Spleen (tissue), 7 donors: ENCODE measurements at regions not wholly inside any gene's neighbourhood (a gene's known extent, or its start where the extent isn't known, plus 50 kb on each side); places are given as distances from the start of the nearest gene placed in this dataset.

Experiments used
- POLR2A ChIP-seq, 3 donors: fragments of 450-650 bp; IDR thresholded peaks; one replicate each; pipeline ENCODE4 v1.5.1; 2017; ENCODE audit warnings: antibody characterized with exemption in 3 of 3, mild to moderate bottlenecking in 1 of 3
- TF ChIP-seq, protein P1 (sequence below), 11 experiments: fragments of 200-600 bp in 7 of 11; fragments of 450-650 bp in 4 of 11; sonication (generic) in 4 of 11; IDR thresholded peaks in 8 of 11; conservative IDR thresholded peaks in 3 of 11; 1 replicate in 7 of 11; 2 replicates in 4 of 11; pipeline versions ENCODE4 v1.4.0 to v1.8.0; 2016 to 2021; ENCODE audit warnings: antibody characterized with exemption in 11 of 11, inconsistent platforms in 4 of 11, mild to moderate bottlenecking in 1 of 11
- donor health status: DM: no; HTN: no; CAD: no; lungs with moderate emphysema.
- donor health status: DM: no; HTN: no; CAD: no.
- donor health status: DM: no; HTN: no; CAD: no.

DNA sequence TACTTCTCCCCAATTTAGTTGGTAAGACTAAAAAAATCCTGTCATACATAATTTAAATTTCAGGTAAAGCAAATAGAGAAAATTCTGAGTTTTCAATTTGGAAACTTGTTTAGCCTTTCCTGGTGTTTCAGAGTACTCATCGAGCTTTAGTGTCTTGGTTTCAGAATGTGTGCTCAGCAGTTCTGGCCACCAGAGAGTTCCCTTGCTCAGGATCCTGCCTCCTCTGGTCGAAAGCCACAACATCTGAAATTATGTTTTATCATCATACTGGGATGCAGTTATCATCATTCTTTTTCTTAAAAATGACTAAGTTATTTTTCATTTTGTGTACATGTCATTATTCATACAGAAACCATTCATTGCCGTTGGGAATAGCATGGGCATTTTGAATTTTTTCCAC is 263.2 kb upstream of the SPRY2 start:
- TF ChIP-seq POLR2A (IDR thresholded peaks at IDR 0.05) = no peak
- TF ChIP-seq, protein P1, sequence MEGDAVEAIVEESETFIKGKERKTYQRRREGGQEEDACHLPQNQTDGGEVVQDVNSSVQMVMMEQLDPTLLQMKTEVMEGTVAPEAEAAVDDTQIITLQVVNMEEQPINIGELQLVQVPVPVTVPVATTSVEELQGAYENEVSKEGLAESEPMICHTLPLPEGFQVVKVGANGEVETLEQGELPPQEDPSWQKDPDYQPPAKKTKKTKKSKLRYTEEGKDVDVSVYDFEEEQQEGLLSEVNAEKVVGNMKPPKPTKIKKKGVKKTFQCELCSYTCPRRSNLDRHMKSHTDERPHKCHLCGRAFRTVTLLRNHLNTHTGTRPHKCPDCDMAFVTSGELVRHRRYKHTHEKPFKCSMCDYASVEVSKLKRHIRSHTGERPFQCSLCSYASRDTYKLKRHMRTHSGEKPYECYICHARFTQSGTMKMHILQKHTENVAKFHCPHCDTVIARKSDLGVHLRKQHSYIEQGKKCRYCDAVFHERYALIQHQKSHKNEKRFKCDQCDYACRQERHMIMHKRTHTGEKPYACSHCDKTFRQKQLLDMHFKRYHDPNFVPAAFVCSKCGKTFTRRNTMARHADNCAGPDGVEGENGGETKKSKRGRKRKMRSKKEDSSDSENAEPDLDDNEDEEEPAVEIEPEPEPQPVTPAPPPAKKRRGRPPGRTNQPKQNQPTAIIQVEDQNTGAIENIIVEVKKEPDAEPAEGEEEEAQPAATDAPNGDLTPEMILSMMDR (IDR thresholded peaks at IDR 0.05 in 8 of 11, conservative IDR thresholded peaks at IDR 0.05 in 3 of 11) = no peak
